Lower leg skin (tissue), 3 donors: ENCODE measurements at regions not wholly inside any gene's neighbourhood (a gene's known extent, or its start where the extent isn't known, plus 50 kb on each side); places are given as distances from the start of the nearest gene placed in this dataset.

Experiments used
- CTCF ChIP-seq, 3 donors: fragments of 450-650 bp; IDR thresholded peaks; one replicate each; pipeline ENCODE4 v1.5.1; 2016; ENCODE audit warnings: antibody characterized with exemption in 3 of 3, mild to moderate bottlenecking in 3 of 3, moderate library complexity in 2 of 3
- POLR2A ChIP-seq, 2 donors: fragments of 450-650 bp; IDR thresholded peaks; one replicate each; pipeline ENCODE4 v1.6.1; 2016 to 2017; ENCODE audit warnings: antibody characterized with exemption in 2 of 2, mild to moderate bottlenecking in 1 of 2, moderate library complexity in 1 of 2

GRCh38 chr12:124511259-124511985, 56.0 kb downstream of the NCOR2 start:
- TF ChIP-seq CTCF (IDR thresholded peaks at IDR 0.05): no peak
- TF ChIP-seq POLR2A (IDR thresholded peaks at IDR 0.05): no peak
